GM21367 (cell line): ENCODE measurements at regions not wholly inside any gene's neighbourhood (a gene's known extent, or its start where the extent isn't known, plus 50 kb on each side); places are given as distances from the start of the nearest gene placed in this dataset.

Experiments used
- ATAC-seq: cut with Tn5 transposase; IDR thresholded peaks from one replicate; pipeline ENCODE4 v1.9.1; 2021; ENCODE audit not compliant: unreplicated experiment

GRCh38 chr11:11140510-11140909 is 212.5 kb downstream of the CSNK2A3 start:
- no peak for ATAC-seq

GRCh38 chr11:11137339-11137738 is 215.7 kb downstream of the CSNK2A3 start:
- ATAC-seq: no peak

GRCh38 chr11:11135820-11136476 is 217.1 kb downstream of the CSNK2A3 start:
- no peak for ATAC-seq

GRCh38 chr11:11129118-11129517 is 223.9 kb downstream of the CSNK2A3 start:
- no peak for ATAC-seq

- no peak for ATAC-seq
These were observed 227.4 kb downstream of the CSNK2A3 start for GRCh38 chr11:11125618-11126017.

GRCh38 chr11:11122749-11123148 is 230.3 kb downstream of the CSNK2A3 start:
- no peak for ATAC-seq

GRCh38 chr11:11119917-11120316 is 233.1 kb downstream of the CSNK2A3 start:
- ATAC-seq: no peak

- ATAC-seq: no peak
These were observed 235.3 kb downstream of the CSNK2A3 start for GRCh38 chr11:11117730-11118129.

GRCh38 chr11:11115475-11115874 is 237.6 kb downstream of the CSNK2A3 start:
- ATAC-seq: no peak

GRCh38 chr11:11113626-11114025 is 239.4 kb downstream of the CSNK2A3 start:
- no peak for ATAC-seq

GRCh38 chr11:11108026-11108425 is 245.0 kb downstream of the CSNK2A3 start:
- no peak for ATAC-seq

GRCh38 chr11:11107076-11107723 is 245.8 kb downstream of the CSNK2A3 start:
- ATAC-seq: no peak

GRCh38 chr11:11105361-11105760 is 247.5 kb upstream of the ZBED5 start:
- no peak for ATAC-seq

GRCh38 chr11:11095831-11096723 is 238.2 kb upstream of the ZBED5 start:
- ATAC-seq: no peak

GRCh38 chr11:11090495-11090894 is 232.6 kb upstream of the ZBED5 start:
- ATAC-seq: no peak

- peak; percentile 71 for ATAC-seq
These were observed 232.0 kb upstream of the ZBED5 start for GRCh38 chr11:11089805-11090204.

- no peak for ATAC-seq
These were observed 229.1 kb upstream of the ZBED5 start for GRCh38 chr11:11086979-11087378.

- no peak for ATAC-seq
These were observed 227.7 kb upstream of the ZBED5 start for GRCh38 chr11:11085580-11085979.

- no peak for ATAC-seq
These were observed 226.5 kb upstream of the ZBED5 start for GRCh38 chr11:11084337-11084736.

- ATAC-seq: no peak
These were observed 225.6 kb upstream of the ZBED5 start for GRCh38 chr11:11083441-11083840.

GRCh38 chr11:11082646-11083045 is 224.8 kb upstream of the ZBED5 start:
- no peak for ATAC-seq

GRCh38 chr11:11081776-11082175 is 223.9 kb upstream of the ZBED5 start:
- no peak for ATAC-seq
